BE2C (cell line): ENCODE measurements at regions not wholly inside any gene's neighbourhood (a gene's known extent, or its start where the extent isn't known, plus 50 kb on each side); places are given as distances from the start of the nearest gene placed in this dataset.

Experiments
- DNase-seq: peaks from one replicate; pipeline ENCODE4 v3.0.0-alpha.2; 2020
- H3K27me3 ChIP-seq: fragments of 250-450 bp; sonication (Bioruptor Pico); 2 replicates; pipeline ENCODE4 v1.5.1; 2020; ENCODE audit warnings: mild to moderate bottlenecking
- H3K36me3 ChIP-seq: fragments of 250-450 bp; sonication (Bioruptor Pico); 2 replicates; pipeline ENCODE4 v1.5.1; 2020; ENCODE audit warnings: mild to moderate bottlenecking
- H3K4me1 ChIP-seq: fragments of 250-450 bp; sonication (Bioruptor Pico); 2 replicates; pipeline ENCODE4 v1.5.1; 2020
- H3K4me3 ChIP-seq: 2 replicates; pipeline ENCODE4 v1.5.1; 2011; ENCODE audit warnings: low read depth, low read length
- H3K9me3 ChIP-seq: fragments of 250-450 bp; sonication (Bioruptor Pico); 2 replicates; pipeline ENCODE4 v1.5.1; 2020
- CTCF ChIP-seq: IDR thresholded peaks from 2 replicates; pipeline ENCODE4 v1.5.1; 2012; ENCODE audit warnings: mild to moderate bottlenecking, low read depth, low read length

GRCh38 chr2:220422676-220423075 lies 795.2 kb downstream of the SLC4A3 start:
- DNase-seq: no peak
- H3K36me3 ChIP-seq: no peaks in the 10 kb centered on the region
- no peak overlapping the region for H3K4me3 ChIP-seq
- H3K4me1 ChIP-seq: no peaks in the 10 kb centered on the region
- H3K9me3 ChIP-seq: no peaks in the 10 kb centered on the region
- no peaks in the 10 kb centered on the region for H3K27me3 ChIP-seq
- no peak for TF ChIP-seq CTCF

- no peaks in the 10 kb centered on the region for H3K9me3 ChIP-seq
- no peaks in the 10 kb centered on the region for H3K4me1 ChIP-seq
- no peak overlapping the region for H3K4me3 ChIP-seq
- no peak for TF ChIP-seq CTCF
- DNase-seq: no peak
- no peaks in the 10 kb centered on the region for H3K36me3 ChIP-seq
- no peaks in the 10 kb centered on the region for H3K27me3 ChIP-seq
Measured at GRCh38 chr2:220424561-220424960, 797.1 kb downstream of the SLC4A3 start.

- Histone ChIP-seq H3K4me1 (no peaks in the 10 kb centered on the region), H3K9me3 (no peaks in the 10 kb centered on the region), H3K27me3 (no peaks in the 10 kb centered on the region), H3K4me3 (no peak overlapping the region), H3K36me3 (no peaks in the 10 kb centered on the region)
- no peak for DNase-seq
- no peak for TF ChIP-seq CTCF
Measured at GRCh38 chr2:220432645-220433044, 805.2 kb downstream of the SLC4A3 start.

GRCh38 chr2:220433131-220433530 lies 805.7 kb downstream of the SLC4A3 start:
- Histone ChIP-seq H3K4me3 (no peak overlapping the region), H3K9me3 (no peaks in the 10 kb centered on the region), H3K4me1 (no peaks in the 10 kb centered on the region), H3K27me3 (no peaks in the 10 kb centered on the region), H3K36me3 (no peaks in the 10 kb centered on the region)
- no peak for TF ChIP-seq CTCF
- DNase-seq: no peak

- TF ChIP-seq CTCF: no peak
- Histone ChIP-seq H3K9me3 (no peaks in the 10 kb centered on the region), H3K4me3 (no peak overlapping the region), H3K4me1 (no peaks in the 10 kb centered on the region), H3K36me3 (no peaks in the 10 kb centered on the region), H3K27me3 (no peaks in the 10 kb centered on the region)
- DNase-seq: no peak
Measured at GRCh38 chr2:220434385-220434784, 807.0 kb downstream of the SLC4A3 start.

- Histone ChIP-seq H3K27me3 (no peaks in the 10 kb centered on the region), H3K36me3 (no peaks in the 10 kb centered on the region), H3K9me3 (no peaks in the 10 kb centered on the region), H3K4me1 (no peaks in the 10 kb centered on the region), H3K4me3 (no peak overlapping the region)
- no peak for DNase-seq
- no peak for TF ChIP-seq CTCF
Measured at GRCh38 chr2:220437938-220438337, 810.5 kb downstream of the SLC4A3 start.
